ENCODE measurements at regions not wholly inside any gene's neighbourhood (a gene's known extent, or its start where the extent isn't known, plus 50 kb on each side); places are given as distances from the start of the nearest gene placed in this dataset.
"Not testable (repeated sequence)": the region's sequence is repeated elsewhere in the genome, so short reads cannot be mapped to it uniquely, and the experiment has no call there.

DNA sequence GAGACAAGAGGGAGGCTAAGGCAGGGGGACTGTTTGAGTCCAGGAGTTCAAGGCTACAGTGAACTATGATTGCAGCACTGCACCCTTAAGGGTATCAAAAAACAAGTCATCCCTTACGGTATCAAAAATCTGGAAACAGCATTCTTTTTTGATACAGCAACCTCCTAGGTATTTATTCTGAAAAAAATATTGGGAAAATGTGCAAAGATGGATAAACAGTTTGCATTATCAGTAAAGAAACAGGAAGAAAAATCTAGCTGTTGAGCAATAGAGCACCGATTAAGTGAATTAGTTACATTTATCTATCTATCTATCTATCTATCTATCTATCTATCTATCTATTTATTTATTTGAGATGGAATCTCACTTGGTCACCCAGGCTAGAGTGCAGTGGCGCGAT is 56.7 kb upstream of the SCAF4 start:
- H3K27ac ChIP-seq (ENCODE audit: low read depth in 1 of 2, low read length in 2 of 2): no peak overlapping the region
- DNase-seq: no peak
- Mint-ChIP-seq H3K27ac (no peak overlapping the region), H3K27me3 (ENCODE audit: low read depth in 3 of 3) (peaks cover 3 to 7% (median 4%) of the 10 kb centered on the region in 3 donors), H3K4me3 (no peak overlapping the region), H3K9me3 (peaks cover 0 to 8% (median 1%) of the 10 kb centered on the region in 7 donors), H3K36me3 (no peaks in the 10 kb centered on the region), H3K4me1 (peaks cover 11% of the 10 kb centered on the region)
- TF ChIP-seq, protein P1, sequence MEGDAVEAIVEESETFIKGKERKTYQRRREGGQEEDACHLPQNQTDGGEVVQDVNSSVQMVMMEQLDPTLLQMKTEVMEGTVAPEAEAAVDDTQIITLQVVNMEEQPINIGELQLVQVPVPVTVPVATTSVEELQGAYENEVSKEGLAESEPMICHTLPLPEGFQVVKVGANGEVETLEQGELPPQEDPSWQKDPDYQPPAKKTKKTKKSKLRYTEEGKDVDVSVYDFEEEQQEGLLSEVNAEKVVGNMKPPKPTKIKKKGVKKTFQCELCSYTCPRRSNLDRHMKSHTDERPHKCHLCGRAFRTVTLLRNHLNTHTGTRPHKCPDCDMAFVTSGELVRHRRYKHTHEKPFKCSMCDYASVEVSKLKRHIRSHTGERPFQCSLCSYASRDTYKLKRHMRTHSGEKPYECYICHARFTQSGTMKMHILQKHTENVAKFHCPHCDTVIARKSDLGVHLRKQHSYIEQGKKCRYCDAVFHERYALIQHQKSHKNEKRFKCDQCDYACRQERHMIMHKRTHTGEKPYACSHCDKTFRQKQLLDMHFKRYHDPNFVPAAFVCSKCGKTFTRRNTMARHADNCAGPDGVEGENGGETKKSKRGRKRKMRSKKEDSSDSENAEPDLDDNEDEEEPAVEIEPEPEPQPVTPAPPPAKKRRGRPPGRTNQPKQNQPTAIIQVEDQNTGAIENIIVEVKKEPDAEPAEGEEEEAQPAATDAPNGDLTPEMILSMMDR (IDR thresholded peaks at IDR 0.05): no peak
- no peak overlapping the region for H3K4me2 ChIP-seq (replicated peaks; ENCODE audit: extremely low read depth, low read length, poor library complexity, severe bottlenecking)
- H3K4me1 ChIP-seq (ENCODE audit: control insufficient read depth in 1 of 2, insufficient read depth in 2 of 2, low read length in 2 of 2): no peaks in the 10 kb centered on the region
- H4K20me1 ChIP-seq (ENCODE audit: insufficient read depth, low read length): no peaks in the 10 kb centered on the region
- intact Hi-C loops (cut with micrococcal nuclease): no loop called here
- no peaks in the 10 kb centered on the region for H3K9me3 ChIP-seq (replicated peaks in 1 of 2; ENCODE audit: control insufficient read depth in 1 of 2, insufficient read depth in 1 of 2, low read length in 2 of 2)
- no peaks in the 10 kb centered on the region for H3K27me3 ChIP-seq (ENCODE audit: control insufficient read depth in 2 of 2, insufficient read depth in 2 of 2, low read length in 2 of 2)
- H3K4me3 ChIP-seq (replicated peaks in 1 of 3; ENCODE audit: low read depth in 2 of 3, low read length in 3 of 3): no peak overlapping the region
- no CpG with 5 or more reads among the region's 4 CpGs for WGBS (ENCODE audit: insufficient coverage)
- no peaks in the 10 kb centered on the region for H3K36me3 ChIP-seq (replicated peaks in 1 of 2; ENCODE audit: control insufficient read depth in 1 of 2, insufficient read depth in 2 of 2, low read length in 2 of 2)
- no peak overlapping the region for H2AFZ ChIP-seq (ENCODE audit: insufficient read depth, low read depth, low read length, poor library complexity, severe bottlenecking)
- no peak overlapping the region for H3K9ac ChIP-seq (ENCODE audit: insufficient read depth, low read length, poor library complexity, severe bottlenecking)
- H3K79me2 ChIP-seq (ENCODE audit: insufficient read depth, low read length): no peaks in the 10 kb centered on the region

DNA sequence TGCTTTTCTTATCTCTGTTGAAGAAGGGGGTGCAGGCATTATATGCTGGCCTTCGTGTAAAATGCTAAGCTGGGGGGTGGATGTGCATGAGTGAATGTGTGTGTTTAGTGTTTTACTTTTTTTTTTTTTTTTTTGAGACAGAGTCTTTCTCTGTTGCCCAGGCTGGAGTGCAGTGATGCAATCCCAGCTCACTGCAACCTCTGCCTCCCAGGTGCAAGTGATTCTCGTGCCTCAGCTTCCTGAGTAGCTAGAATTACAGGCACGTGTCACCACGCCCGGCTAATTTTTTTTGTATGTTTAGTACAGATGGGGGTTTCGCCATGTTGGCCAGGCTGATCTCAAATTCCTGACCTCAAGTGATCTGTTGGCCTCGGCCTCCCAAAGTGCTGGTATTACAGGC is 55.8 kb upstream of the SCAF4 start:
- H3K4me3 ChIP-seq (replicated peaks in 1 of 3; ENCODE audit: low read depth in 2 of 3, low read length in 3 of 3); H3K4me1 ChIP-seq (ENCODE audit: control insufficient read depth in 1 of 2, insufficient read depth in 2 of 2, low read length in 2 of 2); H2AFZ ChIP-seq (ENCODE audit: insufficient read depth, low read depth, low read length, poor library complexity, severe bottlenecking); H3K27ac Mint-ChIP-seq; H3K4me2 ChIP-seq (replicated peaks; ENCODE audit: extremely low read depth, low read length, poor library complexity, severe bottlenecking); H3K27me3 ChIP-seq (ENCODE audit: control insufficient read depth in 2 of 2, insufficient read depth in 2 of 2, low read length in 2 of 2); intact Hi-C loops (cut with micrococcal nuclease); DNase-seq; H3K27me3 Mint-ChIP-seq (ENCODE audit: low read depth in 3 of 3); H3K79me2 ChIP-seq (ENCODE audit: insufficient read depth, low read length); H3K36me3 ChIP-seq (replicated peaks in 1 of 2; ENCODE audit: control insufficient read depth in 1 of 2, insufficient read depth in 2 of 2, low read length in 2 of 2); H3K4me3 Mint-ChIP-seq; H3K36me3 Mint-ChIP-seq; H3K9me3 Mint-ChIP-seq; H3K9me3 ChIP-seq (replicated peaks in 1 of 2; ENCODE audit: control insufficient read depth in 1 of 2, insufficient read depth in 1 of 2, low read length in 2 of 2); H4K20me1 ChIP-seq (ENCODE audit: insufficient read depth, low read length); H3K9ac ChIP-seq (ENCODE audit: insufficient read depth, low read length, poor library complexity, severe bottlenecking); H3K27ac ChIP-seq (ENCODE audit: low read depth in 1 of 2, low read length in 2 of 2): not testable (repeated sequence)
- WGBS (ENCODE audit: insufficient coverage): 100% methylated on average over 1 of the region's 7 CpGs
- H3K4me1 Mint-ChIP-seq: peaks cover 11% of the 10 kb centered on the region
